ENCODE measurements at regions not wholly inside any gene's neighbourhood (a gene's known extent, or its start where the extent isn't known, plus 50 kb on each side); places are given as distances from the start of the nearest gene placed in this dataset.

GRCh38 chr3:72666447-72666755 lies 181.8 kb downstream of the SHQ1 start:
- H3K4me3 ChIP-seq (ENCODE audit: low read length) = no peak overlapping the region
- no peaks in the 10 kb centered on the region for H3K9me3 ChIP-seq (ENCODE audit: low read depth, low read length)
- no peaks in the 10 kb centered on the region for H3K27me3 ChIP-seq (ENCODE audit: insufficient read depth, low read length)
- H3K4me1 ChIP-seq (ENCODE audit: insufficient read depth, low read length) = no peaks in the 10 kb centered on the region

GRCh38 chr3:72665701-72666446 lies 182.4 kb downstream of the SHQ1 start:
- Histone ChIP-seq H3K4me3 (ENCODE audit: low read length) (no peak overlapping the region), H3K9me3 (ENCODE audit: low read depth, low read length) (no peaks in the 10 kb centered on the region), H3K4me1 (ENCODE audit: insufficient read depth, low read length) (no peaks in the 10 kb centered on the region), H3K27me3 (ENCODE audit: insufficient read depth, low read length) (no peaks in the 10 kb centered on the region)

- H3K27me3 ChIP-seq (ENCODE audit: insufficient read depth, low read length) = no peaks in the 10 kb centered on the region
- no peaks in the 10 kb centered on the region for H3K9me3 ChIP-seq (ENCODE audit: low read depth, low read length)
- no peaks in the 10 kb centered on the region for H3K4me1 ChIP-seq (ENCODE audit: insufficient read depth, low read length)
- H3K4me3 ChIP-seq (ENCODE audit: low read length) = no peak overlapping the region
Observed at GRCh38 chr3:72665103-72665502, 183.1 kb downstream of the SHQ1 start.

- Histone ChIP-seq H3K4me3 (ENCODE audit: low read length) (no peak overlapping the region), H3K4me1 (ENCODE audit: insufficient read depth, low read length) (no peaks in the 10 kb centered on the region), H3K27me3 (ENCODE audit: insufficient read depth, low read length) (no peaks in the 10 kb centered on the region), H3K9me3 (ENCODE audit: low read depth, low read length) (no peaks in the 10 kb centered on the region)
Observed at GRCh38 chr3:72664184-72664975, 183.9 kb downstream of the SHQ1 start.

GRCh38 chr3:72663429-72663828 lies 184.8 kb downstream of the SHQ1 start:
- no peaks in the 10 kb centered on the region for H3K4me1 ChIP-seq (ENCODE audit: insufficient read depth, low read length)

GRCh38 chr3:72661115-72661457 lies 187.2 kb downstream of the SHQ1 start:
- Histone ChIP-seq H3K4me3 (ENCODE audit: low read length) (no peak overlapping the region), H3K9me3 (ENCODE audit: low read depth, low read length) (no peaks in the 10 kb centered on the region), H3K27me3 (ENCODE audit: insufficient read depth, low read length) (peaks cover 3% of the 10 kb centered on the region), H3K4me1 (ENCODE audit: insufficient read depth, low read length) (peaks cover 3% of the 10 kb centered on the region)

More at GRCh38 chr3:72663429-72663828, 184.8 kb downstream of the SHQ1 start:
- Histone ChIP-seq H3K4me3 (ENCODE audit: low read length) (no peak overlapping the region), H3K9me3 (ENCODE audit: low read depth, low read length) (no peaks in the 10 kb centered on the region), H3K27me3 (ENCODE audit: insufficient read depth, low read length) (no peaks in the 10 kb centered on the region)

GRCh38 chr3:72660270-72661114 lies 187.8 kb downstream of the SHQ1 start:
- peaks cover 3% of the 10 kb centered on the region for H3K4me1 ChIP-seq (ENCODE audit: insufficient read depth, low read length)
- H3K4me3 ChIP-seq (ENCODE audit: low read length) = no peak overlapping the region
- peaks cover 9% of the 10 kb centered on the region for H3K27me3 ChIP-seq (ENCODE audit: insufficient read depth, low read length)
- H3K9me3 ChIP-seq (ENCODE audit: low read depth, low read length) = no peaks in the 10 kb centered on the region

- H3K9me3 ChIP-seq (ENCODE audit: low read depth, low read length) = no peaks in the 10 kb centered on the region
- H3K4me1 ChIP-seq (ENCODE audit: insufficient read depth, low read length) = peaks cover 8% of the 10 kb centered on the region
- no peak overlapping the region for H3K4me3 ChIP-seq (ENCODE audit: low read length)
- peaks cover 17% of the 10 kb centered on the region for H3K27me3 ChIP-seq (ENCODE audit: insufficient read depth, low read length)
Observed at GRCh38 chr3:72659596-72659995, 188.6 kb downstream of the SHQ1 start.

GRCh38 chr3:72659188-72659587 lies 189.1 kb downstream of the SHQ1 start:
- H3K27me3 ChIP-seq (ENCODE audit: insufficient read depth, low read length) = peaks cover 17% of the 10 kb centered on the region
- H3K4me3 ChIP-seq (ENCODE audit: low read length) = no peak overlapping the region
- peaks cover 8% of the 10 kb centered on the region for H3K4me1 ChIP-seq (ENCODE audit: insufficient read depth, low read length)
- no peaks in the 10 kb centered on the region for H3K9me3 ChIP-seq (ENCODE audit: low read depth, low read length)

- Histone ChIP-seq H3K9me3 (ENCODE audit: low read depth, low read length) (no peaks in the 10 kb centered on the region), H3K4me1 (ENCODE audit: insufficient read depth, low read length) (peaks cover 8% of the 10 kb centered on the region), H3K27me3 (ENCODE audit: insufficient read depth, low read length) (peaks cover 17% of the 10 kb centered on the region), H3K4me3 (ENCODE audit: low read length) (no peak overlapping the region)
Observed at GRCh38 chr3:72658466-72659100, 189.7 kb downstream of the SHQ1 start.

GRCh38 chr3:72657666-72658065 lies 190.6 kb downstream of the SHQ1 start:
- H3K4me3 ChIP-seq (ENCODE audit: low read length) = no peak overlapping the region
- H3K27me3 ChIP-seq (ENCODE audit: insufficient read depth, low read length) = peaks cover 17% of the 10 kb centered on the region
- H3K4me1 ChIP-seq (ENCODE audit: insufficient read depth, low read length) = peaks cover 8% of the 10 kb centered on the region
- H3K9me3 ChIP-seq (ENCODE audit: low read depth, low read length) = no peaks in the 10 kb centered on the region

GRCh38 chr3:72655723-72656122 lies 192.5 kb downstream of the SHQ1 start:
- peaks cover 8% of the 10 kb centered on the region for H3K4me1 ChIP-seq (ENCODE audit: insufficient read depth, low read length)
- peaks cover 17% of the 10 kb centered on the region for H3K27me3 ChIP-seq (ENCODE audit: insufficient read depth, low read length)
- H3K9me3 ChIP-seq (ENCODE audit: low read depth, low read length) = no peaks in the 10 kb centered on the region
- H3K4me3 ChIP-seq (ENCODE audit: low read length) = no peak overlapping the region

- no peak overlapping the region for H3K4me3 ChIP-seq (ENCODE audit: low read length)
- H3K27me3 ChIP-seq (ENCODE audit: insufficient read depth, low read length) = peaks cover 17% of the 10 kb centered on the region
- peaks cover 8% of the 10 kb centered on the region for H3K4me1 ChIP-seq (ENCODE audit: insufficient read depth, low read length)
- no peaks in the 10 kb centered on the region for H3K9me3 ChIP-seq (ENCODE audit: low read depth, low read length)
Observed at GRCh38 chr3:72655131-72655551, 193.1 kb downstream of the SHQ1 start.

GRCh38 chr3:72652395-72652794 lies 195.8 kb downstream of the SHQ1 start:
- H3K9me3 ChIP-seq (ENCODE audit: low read depth, low read length) = no peaks in the 10 kb centered on the region
- peaks cover 4% of the 10 kb centered on the region for H3K4me1 ChIP-seq (ENCODE audit: insufficient read depth, low read length)
- peaks cover 17% of the 10 kb centered on the region for H3K27me3 ChIP-seq (ENCODE audit: insufficient read depth, low read length)
- no peak overlapping the region for H3K4me3 ChIP-seq (ENCODE audit: low read length)

GRCh38 chr3:72651498-72651897 lies 196.7 kb downstream of the SHQ1 start:
- Histone ChIP-seq H3K27me3 (ENCODE audit: insufficient read depth, low read length) (peaks cover 17% of the 10 kb centered on the region), H3K4me3 (ENCODE audit: low read length) (no peak overlapping the region), H3K4me1 (ENCODE audit: insufficient read depth, low read length) (peaks cover 4% of the 10 kb centered on the region), H3K9me3 (ENCODE audit: low read depth, low read length) (no peaks in the 10 kb centered on the region)

All from mononuclear cell (primary cell).